ENCODE measurements at regions not wholly inside any gene's neighbourhood (a gene's known extent, or its start where the extent isn't known, plus 50 kb on each side); places are given as distances from the start of the nearest gene placed in this dataset.

DNA sequence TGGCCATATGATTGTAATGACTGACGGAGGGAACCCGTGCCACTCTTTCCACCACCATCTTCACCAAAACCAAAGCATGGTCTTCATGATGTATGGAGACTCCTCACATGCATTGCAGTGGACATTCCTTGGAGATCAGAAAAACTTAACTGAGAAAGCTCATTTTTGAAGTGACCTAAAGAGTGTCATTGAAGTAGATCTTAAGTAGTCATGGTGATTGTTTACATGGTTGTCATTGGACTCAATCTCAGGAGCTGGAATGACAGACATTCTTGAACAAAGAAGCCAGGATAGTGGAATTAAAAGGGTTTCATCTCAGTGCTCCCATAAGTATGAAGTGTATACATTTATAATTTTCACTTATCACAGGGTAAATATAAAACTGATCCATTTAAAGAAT, 236.7 kb upstream of the IPO5 start:
- TF ChIP-seq ZFX (IDR thresholded peaks at IDR 0.05; ENCODE audit: borderline replicate concordance), result no peak
- TF ChIP-seq, protein P1, sequence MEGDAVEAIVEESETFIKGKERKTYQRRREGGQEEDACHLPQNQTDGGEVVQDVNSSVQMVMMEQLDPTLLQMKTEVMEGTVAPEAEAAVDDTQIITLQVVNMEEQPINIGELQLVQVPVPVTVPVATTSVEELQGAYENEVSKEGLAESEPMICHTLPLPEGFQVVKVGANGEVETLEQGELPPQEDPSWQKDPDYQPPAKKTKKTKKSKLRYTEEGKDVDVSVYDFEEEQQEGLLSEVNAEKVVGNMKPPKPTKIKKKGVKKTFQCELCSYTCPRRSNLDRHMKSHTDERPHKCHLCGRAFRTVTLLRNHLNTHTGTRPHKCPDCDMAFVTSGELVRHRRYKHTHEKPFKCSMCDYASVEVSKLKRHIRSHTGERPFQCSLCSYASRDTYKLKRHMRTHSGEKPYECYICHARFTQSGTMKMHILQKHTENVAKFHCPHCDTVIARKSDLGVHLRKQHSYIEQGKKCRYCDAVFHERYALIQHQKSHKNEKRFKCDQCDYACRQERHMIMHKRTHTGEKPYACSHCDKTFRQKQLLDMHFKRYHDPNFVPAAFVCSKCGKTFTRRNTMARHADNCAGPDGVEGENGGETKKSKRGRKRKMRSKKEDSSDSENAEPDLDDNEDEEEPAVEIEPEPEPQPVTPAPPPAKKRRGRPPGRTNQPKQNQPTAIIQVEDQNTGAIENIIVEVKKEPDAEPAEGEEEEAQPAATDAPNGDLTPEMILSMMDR (IDR thresholded peaks at IDR 0.05), result no peak

Data from 22Rv1 (cell line).